ENCODE measurements at regions not wholly inside any gene's neighbourhood (a gene's known extent, or its start where the extent isn't known, plus 50 kb on each side); places are given as distances from the start of the nearest gene placed in this dataset.

GRCh38 chr4:1508161-1509160 lies 102.2 kb upstream of the NKX1-1 start:
- Histone ChIP-seq H3K4me1 (peaks cover 0 to 10% (median 4%) of the 10 kb centered on the region in 6 donors), H3K36me3 (no peaks in the 10 kb centered on the region), H3K4me3 (no peak overlapping the region), H3K27me3 (replicated peaks in 1 of 7) (peaks cover 0 to 94% (median 27%) of the 10 kb centered on the region in 7 donors), H3K27ac (no peak overlapping the region), H3K9me3 (peaks cover 0 to 5% (median 0%) of the 10 kb centered on the region in 8 donors)
- no peak for TF ChIP-seq CTCF (IDR thresholded peaks at IDR 0.05 in 8 of 11, conservative IDR thresholded peaks at IDR 0.05 in 3 of 11)
- TF ChIP-seq POLR2AphosphoS5 (IDR thresholded peaks at IDR 0.05) = no peak
- no peak for TF ChIP-seq POLR2A (IDR thresholded peaks at IDR 0.05)
- 56 to 73% (median 66%) methylated on average over 20 to 26 of the region's 26 CpGs for WGBS, 5 donors
- DNase-seq = no peak
- intact Hi-C loops (cut with DNase I; ENCODE audit: low total_unique reads) = no loop called here

GRCh38 chr4:1506956-1507721 lies 100.9 kb upstream of the NKX1-1 start:
- Histone ChIP-seq H3K27ac (no peak overlapping the region), H3K9me3 (peaks cover 0 to 5% (median 0%) of the 10 kb centered on the region in 8 donors), H3K4me3 (no peak overlapping the region), H3K4me1 (no peaks in the 10 kb centered on the region), H3K27me3 (replicated peaks in 1 of 7) (peaks cover 0 to 94% (median 14%) of the 10 kb centered on the region in 7 donors), H3K36me3 (no peaks in the 10 kb centered on the region)
- no peak for DNase-seq
- TF ChIP-seq CTCF (IDR thresholded peaks at IDR 0.05 in 8 of 11, conservative IDR thresholded peaks at IDR 0.05 in 3 of 11) = no peak
- TF ChIP-seq POLR2AphosphoS5 (IDR thresholded peaks at IDR 0.05) = no peak
- TF ChIP-seq POLR2A (IDR thresholded peaks at IDR 0.05) = no peak
- intact Hi-C loops (cut with DNase I; ENCODE audit: low total_unique reads) = no loop called here
- 62 to 72% (median 68%) methylated on average over 13 of the region's 13 CpGs for WGBS, 5 donors

- Histone ChIP-seq H3K4me3 (no peak overlapping the region), H3K27ac (no peak overlapping the region), H3K36me3 (no peaks in the 10 kb centered on the region), H3K4me1 (no peaks in the 10 kb centered on the region), H3K27me3 (replicated peaks in 1 of 7) (peaks cover 0 to 94% (median 12%) of the 10 kb centered on the region in 7 donors), H3K9me3 (no peaks in the 10 kb centered on the region)
- intact Hi-C loops (cut with DNase I; ENCODE audit: low total_unique reads) = no loop called here
- 61 to 71% (median 64%) methylated on average over 21 to 24 of the region's 24 CpGs for WGBS, 5 donors
- no peak for TF ChIP-seq POLR2A (IDR thresholded peaks at IDR 0.05)
- no peak for TF ChIP-seq CTCF (IDR thresholded peaks at IDR 0.05 in 8 of 11, conservative IDR thresholded peaks at IDR 0.05 in 3 of 11)
- no peak for TF ChIP-seq POLR2AphosphoS5 (IDR thresholded peaks at IDR 0.05)
- peak; percentile 44 for DNase-seq
Measured at GRCh38 chr4:1505511-1506460, 99.5 kb upstream of the NKX1-1 start.
